Hippocampal formation (tissue), 2 donors: ENCODE measurements at regions not wholly inside any gene's neighbourhood (a gene's known extent, or its start where the extent isn't known, plus 50 kb on each side); places are given as distances from the start of the nearest gene placed in this dataset.

Source experiments
- DNase-seq, 2 donors: peaks; one replicate each; lab custom pipeline; 2025; lab: John Stamatoyannopoulos, UW

GRCh38 chr14:76664790-76665189 is 96.5 kb upstream of the VASH1 start:
- DNase-seq = no peak

- no peak for DNase-seq
These were observed 94.5 kb upstream of the VASH1 start for GRCh38 chr14:76666746-76667145.

- no peak for DNase-seq
These were observed 91.5 kb upstream of the VASH1 start for GRCh38 chr14:76669770-76670169.

- no peak for DNase-seq
These were observed 89.1 kb upstream of the VASH1 start for GRCh38 chr14:76672123-76672522.

GRCh38 chr14:76673261-76673660 is 88.0 kb upstream of the VASH1 start:
- no peak for DNase-seq

GRCh38 chr14:76675046-76675445 is 86.2 kb upstream of the VASH1 start:
- no peak for DNase-seq

GRCh38 chr14:76676539-76676938 is 84.7 kb upstream of the VASH1 start:
- DNase-seq = no peak

- DNase-seq = no peak
These were observed 83.6 kb upstream of the VASH1 start for GRCh38 chr14:76677534-76678145.

GRCh38 chr14:76678244-76678800 is 82.9 kb upstream of the VASH1 start:
- no peak for DNase-seq

GRCh38 chr14:76682367-76682766 is 78.9 kb upstream of the VASH1 start:
- no peak for DNase-seq

- no peak for DNase-seq
These were observed 74.6 kb upstream of the VASH1 start for GRCh38 chr14:76686646-76687045.

GRCh38 chr14:76687611-76688382 is 73.5 kb upstream of the VASH1 start:
- no peak for DNase-seq

GRCh38 chr14:76688383-76688671 is 72.9 kb upstream of the VASH1 start:
- DNase-seq = no peak

GRCh38 chr14:76690502-76691105 is 70.7 kb upstream of the VASH1 start:
- DNase-seq = no peak

- DNase-seq = no peak
These were observed 67.2 kb upstream of the VASH1 start for GRCh38 chr14:76694106-76694505.

GRCh38 chr14:76695263-76695920 is 65.9 kb upstream of the VASH1 start:
- no peak for DNase-seq

GRCh38 chr14:76696361-76696760 is 64.9 kb upstream of the VASH1 start:
- no peak for DNase-seq

GRCh38 chr14:76696791-76697190 is 64.5 kb upstream of the VASH1 start:
- DNase-seq = no peak

GRCh38 chr14:76697246-76697905 is 63.9 kb upstream of the VASH1 start:
- no peak for DNase-seq

GRCh38 chr14:76698191-76698590 is 63.1 kb upstream of the VASH1 start:
- no peak for DNase-seq

GRCh38 chr14:76698631-76699030 is 62.6 kb upstream of the VASH1 start:
- DNase-seq = no peak
